ENCODE measurements at regions not wholly inside any gene's neighbourhood (a gene's known extent, or its start where the extent isn't known, plus 50 kb on each side); places are given as distances from the start of the nearest gene placed in this dataset.

- Histone ChIP-seq H3K4me1 (ENCODE audit: control insufficient read depth in 2 of 3, insufficient read depth in 2 of 3, low read depth in 1 of 3, low read length in 3 of 3) (no peaks in the 10 kb centered on the region), H3K27ac (ENCODE audit: low read depth in 2 of 2, low read length in 2 of 2) (no peak overlapping the region), H3K27me3 (ENCODE audit: control insufficient read depth, insufficient read depth, low read length) (no peaks in the 10 kb centered on the region), H3K9ac (ENCODE audit: low read length in 3 of 3) (no peak overlapping the region), H3K36me3 (ENCODE audit: control insufficient read depth in 2 of 3, insufficient read depth in 3 of 3, low read length in 3 of 3) (no peaks in the 10 kb centered on the region), H3K4me3 (ENCODE audit: low read length in 3 of 3) (no peak overlapping the region), H3K9me3 (ENCODE audit: control insufficient read depth in 2 of 3, insufficient read depth in 1 of 3, low read length in 3 of 3) (no peaks in the 10 kb centered on the region)
- no peak for FAIRE-seq
- intact Hi-C loops (cut with DNase I): no loop called here
- no peak for DNase-seq
- TF ChIP-seq CTCF (IDR thresholded peaks at IDR 0.05; ENCODE audit: borderline replicate concordance, extremely low read depth, insufficient read depth): no peak
Measured at GRCh38 chr3:113124256-113124830, 87.0 kb upstream of the BOC start.

DNA sequence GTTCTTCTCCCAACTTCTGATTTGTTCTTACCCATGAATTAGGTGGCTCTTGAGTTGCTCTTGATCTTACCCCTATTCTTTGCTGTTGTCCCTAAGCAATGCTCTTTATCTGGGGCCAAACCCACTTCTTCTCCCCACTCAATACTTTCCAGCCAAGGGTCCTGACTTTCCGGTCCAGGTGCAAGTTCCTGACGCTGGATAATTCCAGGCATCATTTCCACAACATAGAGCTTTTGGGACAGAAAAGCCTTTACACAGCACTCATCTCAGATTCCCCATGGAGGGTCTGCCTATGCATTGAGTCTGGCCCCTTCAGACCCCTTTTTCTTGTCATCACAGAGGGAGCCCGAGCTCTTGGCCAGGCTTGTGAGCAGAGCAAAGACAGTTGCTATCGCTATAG, 85.4 kb upstream of the BOC start:
- intact Hi-C loops (cut with DNase I): no loop called here
- H3K27me3 ChIP-seq (ENCODE audit: control insufficient read depth, insufficient read depth, low read length): no peaks in the 10 kb centered on the region
- H3K27ac ChIP-seq (ENCODE audit: low read depth in 2 of 2, low read length in 2 of 2): no peak overlapping the region
- no peak overlapping the region for H3K9ac ChIP-seq (ENCODE audit: low read length in 3 of 3)
- DNase-seq (no peak), FAIRE-seq (no peak)
- H3K4me3 ChIP-seq (ENCODE audit: low read length in 3 of 3): no peak overlapping the region
- no peaks in the 10 kb centered on the region for H3K36me3 ChIP-seq (ENCODE audit: control insufficient read depth in 2 of 3, insufficient read depth in 3 of 3, low read length in 3 of 3)
- no peaks in the 10 kb centered on the region for H3K9me3 ChIP-seq (ENCODE audit: control insufficient read depth in 2 of 3, insufficient read depth in 1 of 3, low read length in 3 of 3)
- no peaks in the 10 kb centered on the region for H3K4me1 ChIP-seq (ENCODE audit: control insufficient read depth in 2 of 3, insufficient read depth in 2 of 3, low read depth in 1 of 3, low read length in 3 of 3)
- TF ChIP-seq CTCF (IDR thresholded peaks at IDR 0.05; ENCODE audit: borderline replicate concordance, extremely low read depth, insufficient read depth): no peak

- no peak for TF ChIP-seq CTCF (IDR thresholded peaks at IDR 0.05; ENCODE audit: borderline replicate concordance, extremely low read depth, insufficient read depth)
- Histone ChIP-seq H3K9me3 (ENCODE audit: control insufficient read depth in 2 of 3, insufficient read depth in 1 of 3, low read length in 3 of 3) (no peaks in the 10 kb centered on the region), H3K36me3 (ENCODE audit: control insufficient read depth in 2 of 3, insufficient read depth in 3 of 3, low read length in 3 of 3) (no peaks in the 10 kb centered on the region), H3K27ac (ENCODE audit: low read depth in 2 of 2, low read length in 2 of 2) (no peak overlapping the region), H3K9ac (ENCODE audit: low read length in 3 of 3) (no peak overlapping the region), H3K27me3 (ENCODE audit: control insufficient read depth, insufficient read depth, low read length) (no peaks in the 10 kb centered on the region), H3K4me3 (ENCODE audit: low read length in 3 of 3) (no peak overlapping the region), H3K4me1 (ENCODE audit: control insufficient read depth in 2 of 3, insufficient read depth in 2 of 3, low read depth in 1 of 3, low read length in 3 of 3) (no peaks in the 10 kb centered on the region)
- intact Hi-C loops (cut with DNase I): no loop called here
- FAIRE-seq (no peak), DNase-seq (no peak)
Measured at GRCh38 chr3:113128386-113129015, 82.9 kb upstream of the BOC start.

GRCh38 chr3:113129168-113129567, 82.2 kb upstream of the BOC start:
- Histone ChIP-seq H3K9me3 (ENCODE audit: control insufficient read depth in 2 of 3, insufficient read depth in 1 of 3, low read length in 3 of 3) (no peaks in the 10 kb centered on the region), H3K27me3 (ENCODE audit: control insufficient read depth, insufficient read depth, low read length) (no peaks in the 10 kb centered on the region), H3K4me3 (ENCODE audit: low read length in 3 of 3) (no peak overlapping the region), H3K27ac (ENCODE audit: low read depth in 2 of 2, low read length in 2 of 2) (no peak overlapping the region), H3K4me1 (ENCODE audit: control insufficient read depth in 2 of 3, insufficient read depth in 2 of 3, low read depth in 1 of 3, low read length in 3 of 3) (no peaks in the 10 kb centered on the region), H3K36me3 (ENCODE audit: control insufficient read depth in 2 of 3, insufficient read depth in 3 of 3, low read length in 3 of 3) (no peaks in the 10 kb centered on the region), H3K9ac (ENCODE audit: low read length in 3 of 3) (no peak overlapping the region)
- FAIRE-seq (no peak), DNase-seq (no peak)
- intact Hi-C loops (cut with DNase I): no loop called here
- no peak for TF ChIP-seq CTCF (IDR thresholded peaks at IDR 0.05; ENCODE audit: borderline replicate concordance, extremely low read depth, insufficient read depth)
